ENCODE measurements at regions not wholly inside any gene's neighbourhood (a gene's known extent, or its start where the extent isn't known, plus 50 kb on each side); places are given as distances from the start of the nearest gene placed in this dataset.

- no peak for DNase-seq (ENCODE audit: low read depth, low spot score)
- no peak overlapping the region for H3K27ac ChIP-seq
These were observed 86.4 kb upstream of the NTM start for GRCh38 chr11:131284041-131284440.

- no peak for DNase-seq (ENCODE audit: low read depth, low spot score)
- H3K27ac ChIP-seq: no peak overlapping the region
These were observed 81.8 kb upstream of the NTM start for GRCh38 chr11:131288521-131289091.

- no peak overlapping the region for H3K27ac ChIP-seq
- DNase-seq (ENCODE audit: low read depth, low spot score): no peak
These were observed 80.2 kb upstream of the NTM start for GRCh38 chr11:131290185-131290584.

DNA sequence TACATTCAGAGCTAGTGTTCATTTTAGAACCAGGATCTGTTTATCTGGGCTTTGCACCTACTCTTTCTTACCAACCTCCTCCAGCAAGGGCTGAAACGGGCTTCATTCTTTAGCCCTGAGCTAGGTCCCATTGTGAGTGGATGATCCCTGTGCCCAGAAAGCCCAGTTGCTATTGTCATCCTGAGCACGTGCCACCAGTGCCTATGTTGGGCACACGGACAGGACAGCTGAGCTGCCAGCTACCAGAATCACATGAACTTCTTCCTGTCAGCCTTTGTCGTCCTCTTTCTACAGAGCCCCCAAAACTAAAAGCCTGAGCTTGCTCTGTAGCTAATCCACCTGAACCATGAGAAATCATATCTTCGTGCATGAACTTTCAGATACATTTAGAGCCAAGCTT, 74.4 kb upstream of the NTM start:
- no peak for DNase-seq (ENCODE audit: low read depth, low spot score)

DNA sequence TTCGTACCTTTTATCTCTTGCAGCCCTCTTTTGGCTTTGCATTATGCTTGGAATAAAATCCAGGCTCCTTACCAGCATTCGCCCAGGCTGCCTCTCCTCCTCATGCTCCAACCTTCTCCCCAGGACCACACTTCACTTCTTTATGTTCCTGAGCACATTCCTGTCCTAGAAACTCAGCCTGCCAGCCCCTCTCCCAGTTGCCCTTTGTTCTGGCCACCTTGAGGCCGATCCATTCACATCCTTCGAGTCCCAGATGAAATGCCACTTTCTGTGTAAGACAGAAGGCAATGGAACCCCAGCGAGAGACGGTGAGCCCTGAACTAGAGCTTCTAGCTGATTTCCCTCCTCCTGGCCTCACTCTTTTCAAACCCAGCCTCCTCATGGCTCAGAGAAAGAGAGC, 73.0 kb upstream of the NTM start:
- no peak for DNase-seq (ENCODE audit: low read depth, low spot score)
- H3K27ac ChIP-seq: no peak overlapping the region

More for the DNA sequence above, 74.4 kb upstream of the NTM start:
- no peak overlapping the region for H3K27ac ChIP-seq

- DNase-seq (ENCODE audit: low read depth, low spot score): no peak
- no peak overlapping the region for H3K27ac ChIP-seq
These were observed 70.6 kb upstream of the NTM start for GRCh38 chr11:131299598-131300438.

- H3K27ac ChIP-seq: no peak overlapping the region
- no peak for DNase-seq (ENCODE audit: low read depth, low spot score)
These were observed 70.0 kb upstream of the NTM start for GRCh38 chr11:131300439-131300717.

DNA sequence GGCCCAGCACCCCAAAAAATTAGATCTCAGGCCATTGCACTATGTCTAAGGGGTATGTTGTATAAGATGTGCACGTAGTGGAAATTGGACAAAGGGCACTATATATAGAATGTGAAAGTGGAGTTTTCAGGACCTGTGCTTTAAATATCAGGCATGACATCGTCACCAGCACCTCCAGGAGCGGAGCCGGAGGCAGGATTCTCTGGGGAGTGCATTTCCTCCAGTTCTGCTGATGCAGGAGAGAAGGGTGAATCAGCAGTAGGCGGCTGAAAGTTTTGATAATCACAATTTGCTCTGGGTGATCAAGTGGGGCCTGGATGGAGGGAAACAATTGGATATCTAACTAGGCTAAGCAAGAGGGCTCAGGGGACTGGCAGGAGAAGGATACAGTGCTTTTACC, 69.1 kb upstream of the NTM start:
- no peak overlapping the region for H3K27ac ChIP-seq
- no peak for DNase-seq (ENCODE audit: low read depth, low spot score)

- H3K27ac ChIP-seq: no peak overlapping the region
- no peak for DNase-seq (ENCODE audit: low read depth, low spot score)
These were observed 67.6 kb upstream of the NTM start for GRCh38 chr11:131302836-131303235.

DNA sequence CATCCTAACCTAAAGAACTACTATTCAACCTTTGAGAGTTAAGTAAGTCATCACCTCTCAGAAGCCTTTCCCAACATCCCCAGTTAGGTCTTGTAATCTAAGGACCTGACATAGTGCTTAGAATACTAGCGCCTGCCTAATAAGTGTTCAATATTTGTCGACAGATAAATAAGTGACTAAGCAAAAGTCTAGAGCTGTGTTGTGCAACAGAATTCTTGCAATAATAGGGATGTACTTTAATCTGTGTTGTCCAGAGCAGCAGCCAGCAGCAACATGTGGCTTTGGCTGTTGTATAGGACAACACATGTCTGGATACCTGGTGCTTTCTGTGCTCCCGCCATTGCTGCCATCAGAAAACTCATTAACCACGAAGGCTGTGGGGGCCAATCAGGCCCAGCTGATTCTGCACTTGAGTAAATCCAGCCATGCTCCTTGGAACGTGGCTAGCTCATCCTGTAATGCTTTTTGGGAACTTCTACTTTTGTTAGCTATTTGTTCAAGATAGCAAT, 66.8 kb upstream of the NTM start:
- DNase-seq (ENCODE audit: low read depth, low spot score): no peak
- no peak overlapping the region for H3K27ac ChIP-seq

DNA sequence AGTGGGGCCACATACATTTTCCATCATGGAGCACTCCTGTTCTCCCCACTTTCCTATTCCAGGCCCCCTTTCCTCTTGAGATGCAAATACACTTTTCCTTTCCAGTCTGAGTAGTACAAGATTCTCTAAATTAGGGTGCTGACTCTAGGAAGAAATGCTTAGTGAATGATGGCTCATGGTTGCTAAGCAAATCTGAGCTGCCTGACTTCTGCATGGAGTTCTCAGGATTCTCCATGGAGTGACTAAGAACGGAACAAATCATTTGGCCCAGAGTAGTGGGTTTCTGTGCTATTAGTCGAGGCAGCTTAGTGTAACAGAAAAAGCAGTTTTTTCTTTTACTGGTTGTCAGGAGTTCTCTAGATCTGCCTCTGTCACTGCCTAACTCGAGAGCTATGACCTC, 65.4 kb upstream of the NTM start:
- no peak overlapping the region for H3K27ac ChIP-seq
- no peak for DNase-seq (ENCODE audit: low read depth, low spot score)

DNA sequence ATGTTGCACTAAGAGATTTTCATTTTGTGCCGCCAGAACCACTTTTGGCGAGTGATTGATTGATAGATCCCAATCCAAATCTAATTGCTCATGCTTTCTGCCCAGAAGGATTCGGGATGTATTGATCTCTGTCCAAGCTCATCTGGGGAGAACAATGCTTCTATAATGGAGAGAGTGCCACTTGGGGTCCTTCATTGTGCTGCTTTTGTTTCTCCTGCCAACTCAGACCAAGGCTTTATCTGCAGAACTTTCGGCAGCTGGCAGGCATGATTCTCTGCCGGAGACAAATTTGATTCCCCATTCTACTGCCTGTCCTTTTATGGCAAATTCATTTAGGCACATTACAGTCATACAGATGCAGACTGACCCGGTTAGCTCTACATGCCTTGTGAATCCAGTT, 62.9 kb upstream of the NTM start:
- H3K27ac ChIP-seq: no peak overlapping the region

DNA sequence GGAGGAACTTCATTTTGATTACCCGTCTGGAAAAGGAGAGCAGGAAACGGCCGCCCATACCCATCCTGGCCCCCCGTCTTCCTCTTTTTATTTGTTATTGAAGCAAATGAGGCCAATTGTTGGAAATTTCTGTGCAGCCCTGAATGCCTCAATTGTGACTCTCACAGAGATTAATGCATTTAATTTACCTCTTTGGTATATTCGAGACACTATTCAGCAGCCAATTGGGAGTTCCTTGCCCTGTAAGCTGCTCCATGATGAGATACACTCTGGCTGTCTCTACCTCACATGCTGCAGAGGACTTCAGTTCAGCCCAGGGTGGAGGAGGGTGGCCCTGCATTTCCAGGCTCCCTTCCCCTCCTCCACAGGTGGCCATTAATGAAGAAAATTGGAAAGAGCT, 60.6 kb upstream of the NTM start:
- no peak for DNase-seq (ENCODE audit: low read depth, low spot score)
- H3K27ac ChIP-seq: no peak overlapping the region

More for the DNA sequence above, 62.9 kb upstream of the NTM start:
- DNase-seq (ENCODE audit: low read depth, low spot score): no peak

DNA sequence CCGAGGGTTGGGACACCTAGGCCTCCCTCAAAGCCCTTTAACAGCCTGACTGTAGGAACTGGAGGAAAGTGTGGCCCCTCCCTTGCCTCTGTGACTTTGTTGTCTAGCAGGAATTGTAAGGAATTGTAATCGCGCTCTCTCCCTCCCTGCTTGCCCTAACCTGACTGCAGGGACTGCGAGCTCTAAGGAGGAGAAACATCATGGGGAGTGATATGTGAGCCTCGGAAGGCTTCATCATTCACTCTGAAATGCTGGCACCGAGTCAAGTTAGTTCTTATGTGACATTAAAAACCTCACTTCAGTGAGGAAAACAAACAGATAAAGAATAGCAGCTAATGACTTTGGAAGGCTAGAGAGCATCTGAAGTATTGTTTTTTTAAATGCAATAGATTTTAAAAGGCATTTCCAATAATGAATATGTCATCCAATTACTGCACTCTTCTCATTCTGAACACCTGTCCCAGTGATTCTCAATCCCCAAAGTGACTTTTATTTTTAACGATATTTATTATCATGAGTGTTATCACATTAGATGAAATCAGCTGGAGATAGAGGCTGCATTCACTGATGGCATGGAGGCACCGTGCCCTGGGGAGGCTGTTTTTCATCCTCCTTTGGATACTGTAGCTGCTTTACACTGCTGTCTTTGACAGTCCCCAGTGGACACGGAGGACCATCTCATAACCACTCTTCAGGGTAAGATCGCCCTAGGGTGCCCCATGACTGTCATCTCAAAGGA, 58.5 kb upstream of the NTM start:
- no peak overlapping the region for H3K27ac ChIP-seq

More for the DNA sequence above, 58.5 kb upstream of the NTM start:
- no peak for DNase-seq (ENCODE audit: low read depth, low spot score)
